Peyer's patch (tissue), 4 donors: ENCODE measurements at regions not wholly inside any gene's neighbourhood (a gene's known extent, or its start where the extent isn't known, plus 50 kb on each side); places are given as distances from the start of the nearest gene placed in this dataset.

Experiments
- POLR2A ChIP-seq, 2 donors: fragments of 450-650 bp; IDR thresholded peaks; one replicate each; pipeline ENCODE4 v1.5.1; 2017; ENCODE audit warnings: antibody characterized with exemption in 2 of 2, mild to moderate bottlenecking in 2 of 2, moderate library complexity in 2 of 2
- TF ChIP-seq, protein P1 (sequence below), 6 experiments: fragments of 450-650 bp in 4 of 6; fragments of 200-600 bp in 2 of 6; sonication (generic) in 1 of 6; IDR thresholded peaks; one replicate each; pipeline ENCODE4 v1.5.1; 2017 to 2019; ENCODE audit warnings: antibody characterized with exemption in 6 of 6, mild to moderate bottlenecking in 3 of 6, moderate library complexity in 1 of 6

DNA sequence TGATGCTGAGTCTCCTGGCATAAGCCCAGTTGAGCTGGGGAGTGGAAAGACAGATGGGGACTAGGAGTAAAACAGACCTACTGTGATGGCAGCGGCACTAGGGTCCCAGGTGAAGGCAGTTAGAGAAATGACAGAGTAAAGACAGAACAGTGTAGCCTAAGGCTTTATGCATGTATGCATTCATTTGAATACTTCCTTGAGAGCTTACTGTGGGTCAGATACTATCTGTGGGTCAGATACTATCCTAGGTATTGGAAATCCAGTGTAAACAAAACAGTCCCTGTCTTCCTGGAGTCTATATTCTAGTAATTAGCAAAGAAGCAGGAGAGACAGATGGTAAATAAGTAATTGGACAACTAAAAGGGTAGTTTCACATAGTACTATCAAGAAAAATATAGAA, 73.7 kb upstream of the LRCH1 start:
- TF ChIP-seq, protein P1, sequence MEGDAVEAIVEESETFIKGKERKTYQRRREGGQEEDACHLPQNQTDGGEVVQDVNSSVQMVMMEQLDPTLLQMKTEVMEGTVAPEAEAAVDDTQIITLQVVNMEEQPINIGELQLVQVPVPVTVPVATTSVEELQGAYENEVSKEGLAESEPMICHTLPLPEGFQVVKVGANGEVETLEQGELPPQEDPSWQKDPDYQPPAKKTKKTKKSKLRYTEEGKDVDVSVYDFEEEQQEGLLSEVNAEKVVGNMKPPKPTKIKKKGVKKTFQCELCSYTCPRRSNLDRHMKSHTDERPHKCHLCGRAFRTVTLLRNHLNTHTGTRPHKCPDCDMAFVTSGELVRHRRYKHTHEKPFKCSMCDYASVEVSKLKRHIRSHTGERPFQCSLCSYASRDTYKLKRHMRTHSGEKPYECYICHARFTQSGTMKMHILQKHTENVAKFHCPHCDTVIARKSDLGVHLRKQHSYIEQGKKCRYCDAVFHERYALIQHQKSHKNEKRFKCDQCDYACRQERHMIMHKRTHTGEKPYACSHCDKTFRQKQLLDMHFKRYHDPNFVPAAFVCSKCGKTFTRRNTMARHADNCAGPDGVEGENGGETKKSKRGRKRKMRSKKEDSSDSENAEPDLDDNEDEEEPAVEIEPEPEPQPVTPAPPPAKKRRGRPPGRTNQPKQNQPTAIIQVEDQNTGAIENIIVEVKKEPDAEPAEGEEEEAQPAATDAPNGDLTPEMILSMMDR (IDR thresholded peaks at IDR 0.05) = no peak
- TF ChIP-seq POLR2A (IDR thresholded peaks at IDR 0.05) = no peak
